IMR-90 (cell line): ENCODE measurements at regions not wholly inside any gene's neighbourhood (a gene's known extent, or its start where the extent isn't known, plus 50 kb on each side); places are given as distances from the start of the nearest gene placed in this dataset.

Source experiments
- ATAC-seq: fragments of 200-7000 bp; cut with Tn5 transposase; 2 replicates; pipeline ENCODE4 v1.9.1; 2020; ENCODE audit warnings: low read depth, mild to moderate bottlenecking, moderate library complexity
- BruUV-seq: library from RNA; stranded (reverse); fragments of 400-500 nt; replicated peaks from 2 replicates; lab custom pipeline; 2021; lab: Mats Ljungman, UMichigan
- CTCF ChIA-PET: fragments of 300-600 bp; formaldehyde crosslinking; extraction: SDS; loops from one replicate; lab custom pipeline; 2021; ENCODE audit warnings: antibody characterized with exemption; lab: Yijun Ruan, JAX
- POLR2A ChIA-PET: fragments of 300-600 bp; sonication (Branson Sonifier 250); formaldehyde crosslinking; loops from one replicate; lab custom pipeline; 2022; ENCODE audit warnings: antibody characterized with exemption; ENCODE audit not compliant: unreplicated experiment; lab: Charles Lee
- DNase-seq: peaks from one replicate; pipeline ENCODE4 v3.0.0; 2013
- H2AFZ ChIP-seq: replicated peaks from 2 replicates; pipeline ENCODE3; 2013; ENCODE audit warnings: low read length, mild to moderate bottlenecking; ENCODE audit not compliant: poor library complexity
- H2AK5ac ChIP-seq: 2 replicates; pipeline ENCODE4 v1.6.1; 2013; ENCODE audit warnings: low read depth, low read length, inconsistent platforms
- H2AK9ac ChIP-seq: replicated peaks from 2 replicates; pipeline ENCODE3; 2013; ENCODE audit warnings: mild to moderate bottlenecking, low read depth, low read length, moderate library complexity; ENCODE audit not compliant: poor library complexity
- H2BK120ac ChIP-seq: 2 replicates; pipeline ENCODE4 v1.6.1; 2013; ENCODE audit warnings: low read depth, low read length, inconsistent platforms
- H2BK15ac ChIP-seq: 3 replicates; pipeline ENCODE4 v1.6.1; 2013; ENCODE audit warnings: low read depth, low read length, inconsistent platforms
- H2BK20ac ChIP-seq: 2 replicates; pipeline ENCODE4 v1.6.1; 2013; ENCODE audit warnings: low read depth, mild to moderate bottlenecking, inconsistent platforms, low read length, moderate library complexity
- H2BK5ac ChIP-seq: 2 replicates; pipeline ENCODE4 v1.6.1; 2013; ENCODE audit warnings: mild to moderate bottlenecking, low read depth, low read length, inconsistent platforms; ENCODE audit not compliant: poor library complexity, severe bottlenecking
- H3K14ac ChIP-seq: replicated peaks from 2 replicates; pipeline ENCODE4 v1.6.1; 2013; ENCODE audit warnings: low read depth, low read length, inconsistent platforms
- H3K18ac ChIP-seq: 2 replicates; pipeline ENCODE4 v1.6.1; 2013; ENCODE audit warnings: low read depth, low read length, control low read depth
- H3K23ac ChIP-seq: 2 replicates; pipeline ENCODE4 v1.6.1; 2013; ENCODE audit warnings: low read depth, low read length, inconsistent platforms
- H3K27ac ChIP-seq: 2 replicates; pipeline ENCODE4 v1.5.1; 2013; ENCODE audit warnings: mild to moderate bottlenecking, control low read depth, low read length; ENCODE audit not compliant: insufficient read depth
- H3K27me3 ChIP-seq: 2 replicates; pipeline ENCODE4 v1.6.1; 2013; ENCODE audit warnings: low read length; ENCODE audit not compliant: control insufficient read depth, insufficient read depth
- H3K36me3 ChIP-seq: 2 replicates; pipeline ENCODE4 v1.6.1; 2013; ENCODE audit warnings: low read length, mixed read lengths; ENCODE audit not compliant: control insufficient read depth, insufficient read depth
- H3K4ac ChIP-seq: 2 replicates; pipeline ENCODE4 v1.6.1; 2013; ENCODE audit warnings: low read depth, low read length, inconsistent platforms
- H3K4me1 ChIP-seq: 2 replicates; pipeline ENCODE4 v1.6.1; 2013; ENCODE audit warnings: low read length, mixed read lengths; ENCODE audit not compliant: control insufficient read depth, insufficient read depth
- H3K4me2 ChIP-seq: 2 replicates; pipeline ENCODE4 v1.6.1; 2013; ENCODE audit warnings: low read depth, mild to moderate bottlenecking, control low read depth, low read length, moderate library complexity
- H3K4me3 ChIP-seq: 2 replicates; pipeline ENCODE4 v1.5.1; 2013; ENCODE audit warnings: low read depth, mild to moderate bottlenecking, control low read depth, low read length, moderate library complexity; ENCODE audit not compliant: insufficient read depth
- H3K56ac ChIP-seq: 2 replicates; pipeline ENCODE4 v1.6.1; 2013; ENCODE audit warnings: low read length, inconsistent platforms; ENCODE audit not compliant: insufficient read depth; ENCODE audit errors: extremely low read depth
- H3K79me1 ChIP-seq, 2 experiments: 2 replicates each; pipeline ENCODE4 v1.6.1; 2013; ENCODE audit warnings: low read length in 2 of 2, inconsistent platforms in 1 of 2, low read depth in 1 of 2
- H3K9ac ChIP-seq: 2 replicates; pipeline ENCODE4 v1.6.1; 2013; ENCODE audit warnings: low read depth, low read length, control low read depth
- H3K9me1 ChIP-seq: 2 replicates; pipeline ENCODE4 v1.6.1; 2013; ENCODE audit warnings: low read length, inconsistent platforms; ENCODE audit not compliant: insufficient read depth
- H3K9me3 ChIP-seq: 2 replicates; pipeline ENCODE4 v1.6.1; 2013; ENCODE audit warnings: low read length; ENCODE audit not compliant: control insufficient read depth, insufficient read depth
- H4K20me1 ChIP-seq: 2 replicates; pipeline ENCODE4 v1.6.1; 2013; ENCODE audit warnings: low read length, inconsistent platforms; ENCODE audit not compliant: insufficient read depth
- H4K5ac ChIP-seq: 2 replicates; pipeline ENCODE4 v1.6.1; 2013; ENCODE audit warnings: mild to moderate bottlenecking, low read depth, low read length, control low read depth
- H4K8ac ChIP-seq, 2 experiments: 2 replicates each; pipeline ENCODE4 v1.6.1; 2013; ENCODE audit warnings: low read depth in 2 of 2, low read length in 2 of 2, control low read depth in 1 of 2, inconsistent platforms in 1 of 2
- H4K91ac ChIP-seq: 2 replicates; pipeline ENCODE4 v1.6.1; 2013; ENCODE audit warnings: low read depth, low read length, inconsistent platforms; ENCODE audit not compliant: insufficient read depth
- BHLHE40 ChIP-seq: fragments of 150-350 bp; IDR thresholded peaks from 2 replicates; pipeline ENCODE4 v1.6.1; 2016; ENCODE audit warnings: mild to moderate bottlenecking, low read depth, low read length
- CEBPB ChIP-seq: IDR thresholded peaks from 2 replicates; pipeline ENCODE4 v1.6.1; 2012; ENCODE audit warnings: low read depth, low read length, improper control_type of control experiment
- CHD1 ChIP-seq: IDR thresholded peaks from 2 replicates; pipeline ENCODE4 v1.6.1; 2012; ENCODE audit warnings: low read depth, low read length, improper control_type of control experiment
- CTCF ChIP-seq: conservative IDR thresholded peaks from 2 replicates; pipeline ENCODE4 v1.5.1; 2012; ENCODE audit warnings: mild to moderate bottlenecking, low read depth, low read length, improper control_type of control experiment
- ELK1 ChIP-seq: fragments of 150-350 bp; IDR thresholded peaks from 2 replicates; pipeline ENCODE4 v1.6.1; 2016; ENCODE audit warnings: low read depth, mild to moderate bottlenecking, low read length, moderate library complexity, borderline replicate concordance
- FOS ChIP-seq: fragments of 150-350 bp; IDR thresholded peaks from 2 replicates; pipeline ENCODE4 v1.6.1; 2016; ENCODE audit warnings: low read depth, low read length
- MAFK ChIP-seq: IDR thresholded peaks from 2 replicates; pipeline ENCODE4 v1.6.1; 2012; ENCODE audit warnings: low read depth, low read length, improper control_type of control experiment
- MAZ ChIP-seq: IDR thresholded peaks from 2 replicates; pipeline ENCODE4 v1.6.1; 2012; ENCODE audit warnings: low read depth, mild to moderate bottlenecking, low read length, improper control_type of control experiment, moderate library complexity, borderline replicate concordance
- MXI1 ChIP-seq: IDR thresholded peaks from 2 replicates; pipeline ENCODE4 v1.6.1; 2012; ENCODE audit warnings: low read depth, mild to moderate bottlenecking, low read length, moderate library complexity, borderline replicate concordance
- NFE2L2 ChIP-seq: fragments of 150-350 bp; IDR thresholded peaks from 2 replicates; pipeline ENCODE4 v1.6.1; 2016; ENCODE audit warnings: low read depth, mild to moderate bottlenecking, low read length
- POLR2A ChIP-seq: IDR thresholded peaks from 2 replicates; pipeline ENCODE4 v1.6.1; 2012; ENCODE audit warnings: mild to moderate bottlenecking, low read depth, low read length
- RAD21 ChIP-seq: IDR thresholded peaks from 2 replicates; pipeline ENCODE4 v1.6.1; 2012; ENCODE audit warnings: low read length, improper control_type of control experiment
- RCOR1 ChIP-seq: IDR thresholded peaks from 2 replicates; pipeline ENCODE4 v1.6.1; 2012; ENCODE audit warnings: mild to moderate bottlenecking, low read length, improper control_type of control experiment; ENCODE audit not compliant: insufficient replicate concordance
- RFX5 ChIP-seq: IDR thresholded peaks from 2 replicates; pipeline ENCODE4 v1.8.0; 2012; ENCODE audit warnings: low read depth, mild to moderate bottlenecking, low read length, moderate library complexity
- SMC3 ChIP-seq: fragments of 150-350 bp; IDR thresholded peaks from 2 replicates; pipeline ENCODE4 v1.6.1; 2016; ENCODE audit warnings: low read depth, mild to moderate bottlenecking, antibody characterized with exemption, low read length, moderate library complexity
- WGBS, 2 experiments: methylation state at CpG; one replicate each; pipeline versions ENCODE4 v1.1.5 to v1.1.7; 2013; ENCODE audit warnings: missing lambda C conversion rate in 2 of 2; ENCODE audit not compliant: insufficient read length in 1 of 2; ENCODE audit errors: extremely low coverage in 2 of 2; 5-methylcytosine and 5-hydroxymethylcytosine counted together
- dilution Hi-C: fragments of 300-500 bp; cut with HindIII; formaldehyde crosslinking; loops from one replicate; pipeline ENCODE4 v1.14.3; 2018; ENCODE audit warnings: low sequenced_read_pairs; ENCODE audit not compliant: unreplicated experiment
- in situ Hi-C: fragments of 300-500 bp; cut with MboI; formaldehyde crosslinking; loops from 3 replicates; pipeline ENCODE4 v1.14.3; 2019; ENCODE audit warnings: low sequenced_read_pairs, inconsistent platforms, mixed read lengths
- intact Hi-C: fragments of 100-400 bp; cut with micrococcal nuclease; formaldehyde crosslinking; loops from 2 replicates; pipeline ENCODE4 v1.10.0; 2022
- TF ChIP-seq, protein P1 (sequence below): fragments of 150-350 bp; IDR thresholded peaks from 2 replicates; pipeline ENCODE4 v1.6.1; 2017; ENCODE audit warnings: mild to moderate bottlenecking, antibody characterized with exemption, low read length, low read depth

DNA sequence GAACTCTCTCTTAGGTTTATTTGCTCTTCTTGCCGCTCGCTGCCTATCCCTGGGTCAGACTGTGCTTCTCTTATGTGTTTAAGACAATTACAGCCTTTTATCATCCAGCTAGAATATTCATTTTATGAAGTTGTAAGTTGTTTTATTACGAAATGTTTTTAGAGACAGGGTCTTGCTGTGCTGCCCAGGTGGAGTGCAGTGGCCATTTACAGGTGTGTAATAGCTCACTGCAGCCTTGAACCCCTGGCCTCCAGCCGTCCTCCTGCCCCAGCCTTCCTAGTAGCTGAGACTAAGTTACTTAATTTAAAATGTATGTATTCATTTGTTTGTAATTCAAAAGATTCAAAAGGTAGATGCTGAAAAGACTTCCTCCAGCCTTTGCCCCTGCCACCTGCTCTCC lies 99.0 kb upstream of the KIF26B start:
- no peaks in the 10 kb centered on the region for H3K4me1 ChIP-seq
- no CpG with 5 or more reads among the region's 4 CpGs for WGBS, 2 experiments
- POLR2A ChIA-PET, result no interaction called here
- DNase-seq, result no peak
- no peak overlapping the region for H3K56ac ChIP-seq
- in situ Hi-C loops (no loop called here), dilution Hi-C loops (no loop called here), intact Hi-C loops (no loop called here)
- H4K5ac ChIP-seq, result no peak overlapping the region
- no peak overlapping the region for H2BK20ac ChIP-seq
- H2BK15ac ChIP-seq, result no peak overlapping the region
- H3K9me1 ChIP-seq, result no peaks in the 10 kb centered on the region
- no peaks in the 10 kb centered on the region for H3K9me3 ChIP-seq
- H2AK5ac ChIP-seq, result no peak overlapping the region
- H3K14ac ChIP-seq, result no peak overlapping the region
- no peaks in the 10 kb centered on the region for H3K79me1 ChIP-seq
- no peak for ATAC-seq
- no peak overlapping the region for H4K91ac ChIP-seq
- H3K27me3 ChIP-seq, result no peaks in the 10 kb centered on the region
- CTCF ChIA-PET, result no interaction called here
- no peaks in the 10 kb centered on the region for H3K36me3 ChIP-seq
- no peak overlapping the region for H2BK120ac ChIP-seq
- H4K8ac ChIP-seq, result no peak overlapping the region
- no peak for TF ChIP-seq FOS
- TF ChIP-seq MAFK, result no peak
- no peak for TF ChIP-seq BHLHE40
- TF ChIP-seq CTCF, result no peak
- TF ChIP-seq POLR2A, result no peak
- no peak for TF ChIP-seq RCOR1
- no peak for TF ChIP-seq CEBPB
- no peak for TF ChIP-seq ELK1
- TF ChIP-seq MXI1, result no peak
- no peak for TF ChIP-seq MAZ
- no peak for TF ChIP-seq CHD1
- TF ChIP-seq, protein P1, sequence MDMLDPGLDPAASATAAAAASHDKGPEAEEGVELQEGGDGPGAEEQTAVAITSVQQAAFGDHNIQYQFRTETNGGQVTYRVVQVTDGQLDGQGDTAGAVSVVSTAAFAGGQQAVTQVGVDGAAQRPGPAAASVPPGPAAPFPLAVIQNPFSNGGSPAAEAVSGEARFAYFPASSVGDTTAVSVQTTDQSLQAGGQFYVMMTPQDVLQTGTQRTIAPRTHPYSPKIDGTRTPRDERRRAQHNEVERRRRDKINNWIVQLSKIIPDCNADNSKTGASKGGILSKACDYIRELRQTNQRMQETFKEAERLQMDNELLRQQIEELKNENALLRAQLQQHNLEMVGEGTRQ, result no peak
- TF ChIP-seq RAD21, result no peak
- no peak for TF ChIP-seq SMC3
- TF ChIP-seq NFE2L2, result no peak
- no peak for TF ChIP-seq RFX5
- no peak overlapping the region for H3K18ac ChIP-seq
- H4K20me1 ChIP-seq, result no peaks in the 10 kb centered on the region
- no peak overlapping the region for H3K9ac ChIP-seq
- H2AK9ac ChIP-seq, result no peak overlapping the region
- H3K27ac ChIP-seq, result no peak overlapping the region
- BruUV-seq, result no TSS peak
- no peak overlapping the region for H3K23ac ChIP-seq
- H2AFZ ChIP-seq, result no peak overlapping the region
- H3K4me3 ChIP-seq, result no peak overlapping the region
- no peak overlapping the region for H3K4me2 ChIP-seq
- H2BK5ac ChIP-seq, result no peak overlapping the region
- H3K4ac ChIP-seq, result no peak overlapping the region
